ENCODE measurements at regions not wholly inside any gene's neighbourhood (a gene's known extent, or its start where the extent isn't known, plus 50 kb on each side); places are given as distances from the start of the nearest gene placed in this dataset.

GRCh38 chr20:48286601-48287000 is 501.3 kb upstream of the SULF2 start:
- H3K9me3 ChIP-seq (ENCODE audit: control insufficient read depth, low read length) = no peaks in the 10 kb centered on the region
- DNase-seq (no peak), ATAC-seq (ENCODE audit: low FRiP score) (no peak)
- H3K27ac ChIP-seq (ENCODE audit: low read depth in 1 of 2, low read length in 2 of 2) = peak overlapping the region; percentile 61 to 95
- no peaks in the 10 kb centered on the region for H3K36me3 ChIP-seq (ENCODE audit: control insufficient read depth in 1 of 2, insufficient read depth in 2 of 2, low read length in 1 of 2)
- intact Hi-C loops (cut with DNase I) = loop anchor here in 1 of 2 donors (10.0 kb wide), 1 partner anchor 502 kb away; the partner anchor contains the start of gene SULF2
- no peak overlapping the region for H3K4me3 ChIP-seq (ENCODE audit: low read length in 2 of 2)
- H3K4me1 ChIP-seq (ENCODE audit: control insufficient read depth in 1 of 2, insufficient read depth in 2 of 2, low read length in 2 of 2) = peaks cover 6 to 8% of the 10 kb centered on the region in 2 donors
- H3K27me3 ChIP-seq (ENCODE audit: control insufficient read depth in 1 of 2, insufficient read depth in 2 of 2, low read length in 1 of 2) = no peaks in the 10 kb centered on the region
- 13 to 18% methylated on average over 1 of the region's 1 CpG for WGBS, 2 donors

- H3K27ac ChIP-seq (ENCODE audit: low read depth in 1 of 2, low read length in 2 of 2) = no peak overlapping the region
- H3K4me3 ChIP-seq (ENCODE audit: low read length in 2 of 2) = no peak overlapping the region
- no peak for ATAC-seq (ENCODE audit: low FRiP score)
Measured at GRCh38 chr20:48285656-48286055, 500.4 kb upstream of the SULF2 start.

GRCh38 chr20:48284837-48285236 is 499.6 kb upstream of the SULF2 start:
- Histone ChIP-seq H3K4me3 (ENCODE audit: low read length in 2 of 2) (no peak overlapping the region), H3K27ac (ENCODE audit: low read depth in 1 of 2, low read length in 2 of 2) (no peak overlapping the region), H3K27me3 (ENCODE audit: control insufficient read depth in 1 of 2, insufficient read depth in 2 of 2, low read length in 1 of 2) (no peaks in the 10 kb centered on the region), H3K4me1 (ENCODE audit: control insufficient read depth in 1 of 2, insufficient read depth in 2 of 2, low read length in 2 of 2) (peaks cover 6 to 8% of the 10 kb centered on the region in 2 donors), H3K36me3 (ENCODE audit: control insufficient read depth in 1 of 2, insufficient read depth in 2 of 2, low read length in 1 of 2) (no peaks in the 10 kb centered on the region), H3K9me3 (ENCODE audit: control insufficient read depth, low read length) (no peaks in the 10 kb centered on the region)
- no peak for DNase-seq
- 96 to 98% methylated on average over 2 of the region's 2 CpGs for WGBS, 2 donors
- intact Hi-C loops (cut with DNase I) = loop anchor here in 1 of 2 donors (10.0 kb wide), 1 partner anchor 500 kb away; the partner anchor contains the start of gene SULF2
- no peak for ATAC-seq (ENCODE audit: low FRiP score)

More at GRCh38 chr20:48285656-48286055, 500.4 kb upstream of the SULF2 start:
- no peak for DNase-seq
- H3K9me3 ChIP-seq (ENCODE audit: control insufficient read depth, low read length) = no peaks in the 10 kb centered on the region
- WGBS, 2 donors = 36 to 41% methylated on average over 1 of the region's 1 CpG
- intact Hi-C loops (cut with DNase I) = loop anchor here in 1 of 2 donors (10.0 kb wide), 1 partner anchor 501 kb away; the partner anchor contains the start of gene SULF2
- no peaks in the 10 kb centered on the region for H3K36me3 ChIP-seq (ENCODE audit: control insufficient read depth in 1 of 2, insufficient read depth in 2 of 2, low read length in 1 of 2)
- no peaks in the 10 kb centered on the region for H3K27me3 ChIP-seq (ENCODE audit: control insufficient read depth in 1 of 2, insufficient read depth in 2 of 2, low read length in 1 of 2)
- peaks cover 6 to 8% of the 10 kb centered on the region in 2 donors for H3K4me1 ChIP-seq (ENCODE audit: control insufficient read depth in 1 of 2, insufficient read depth in 2 of 2, low read length in 2 of 2)

- Histone ChIP-seq H3K27me3 (ENCODE audit: control insufficient read depth in 1 of 2, insufficient read depth in 2 of 2, low read length in 1 of 2) (no peaks in the 10 kb centered on the region), H3K36me3 (ENCODE audit: control insufficient read depth in 1 of 2, insufficient read depth in 2 of 2, low read length in 1 of 2) (no peaks in the 10 kb centered on the region), H3K4me3 (ENCODE audit: low read length in 2 of 2) (no peak overlapping the region), H3K9me3 (ENCODE audit: control insufficient read depth, low read length) (no peaks in the 10 kb centered on the region), H3K27ac (ENCODE audit: low read depth in 1 of 2, low read length in 2 of 2) (no peak overlapping the region), H3K4me1 (ENCODE audit: control insufficient read depth in 1 of 2, insufficient read depth in 2 of 2, low read length in 2 of 2) (peaks cover 6 to 8% of the 10 kb centered on the region in 2 donors)
- DNase-seq (no peak), ATAC-seq (ENCODE audit: low FRiP score) (no peak)
- intact Hi-C loops (cut with DNase I) = loop anchor here in 1 of 2 donors (10.0 kb wide), 1 partner anchor 500 kb away; the partner anchor contains the start of gene SULF2
- 90 to 95% methylated on average over 4 of the region's 4 CpGs for WGBS, 2 donors
Measured at GRCh38 chr20:48284315-48284714, 499.0 kb upstream of the SULF2 start.

- ATAC-seq (ENCODE audit: low FRiP score) (peak; percentile 81), DNase-seq (peak; percentile 78 to 88)
- Histone ChIP-seq H3K27me3 (ENCODE audit: control insufficient read depth in 1 of 2, insufficient read depth in 2 of 2, low read length in 1 of 2) (no peaks in the 10 kb centered on the region), H3K4me1 (ENCODE audit: control insufficient read depth in 1 of 2, insufficient read depth in 2 of 2, low read length in 2 of 2) (peaks cover 3 to 6% of the 10 kb centered on the region in 2 donors), H3K4me3 (ENCODE audit: low read length in 2 of 2) (no peak overlapping the region), H3K36me3 (ENCODE audit: control insufficient read depth in 1 of 2, insufficient read depth in 2 of 2, low read length in 1 of 2) (no peaks in the 10 kb centered on the region), H3K9me3 (ENCODE audit: control insufficient read depth, low read length) (no peaks in the 10 kb centered on the region), H3K27ac (ENCODE audit: low read depth in 1 of 2, low read length in 2 of 2) (peak overlapping the region in 1 of 2 donors; percentile 22)
- intact Hi-C loops (cut with DNase I) = loop anchor here in 1 of 2 donors (10.0 kb wide), 1 partner anchor 499 kb away; the partner anchor contains the start of gene SULF2
- WGBS, 2 donors = 45 to 47% methylated on average over 13 of the region's 13 CpGs
Measured at GRCh38 chr20:48283470-48284110, 498.3 kb upstream of the SULF2 start.

GRCh38 chr20:48282591-48283228 is 497.4 kb upstream of the SULF2 start:
- DNase-seq (no peak), ATAC-seq (ENCODE audit: low FRiP score) (no peak)
- no peaks in the 10 kb centered on the region for H3K27me3 ChIP-seq (ENCODE audit: control insufficient read depth in 1 of 2, insufficient read depth in 2 of 2, low read length in 1 of 2)
- H3K4me3 ChIP-seq (ENCODE audit: low read length in 2 of 2) = no peak overlapping the region
- no peak overlapping the region for H3K27ac ChIP-seq (ENCODE audit: low read depth in 1 of 2, low read length in 2 of 2)
- intact Hi-C loops (cut with DNase I) = loop anchor here in 1 of 2 donors (10.0 kb wide), 1 partner anchor 498 kb away; the partner anchor contains the start of gene SULF2
- 92 to 98% methylated on average over 4 of the region's 4 CpGs for WGBS, 2 donors
- no peaks in the 10 kb centered on the region for H3K9me3 ChIP-seq (ENCODE audit: control insufficient read depth, low read length)
- H3K4me1 ChIP-seq (ENCODE audit: control insufficient read depth in 1 of 2, insufficient read depth in 2 of 2, low read length in 2 of 2) = peaks cover 3 to 6% of the 10 kb centered on the region in 2 donors
- no peaks in the 10 kb centered on the region for H3K36me3 ChIP-seq (ENCODE audit: control insufficient read depth in 1 of 2, insufficient read depth in 2 of 2, low read length in 1 of 2)

GRCh38 chr20:48281501-48281900 is 496.2 kb upstream of the SULF2 start:
- no peak overlapping the region for H3K4me3 ChIP-seq (ENCODE audit: low read length in 2 of 2)
- DNase-seq (no peak), ATAC-seq (ENCODE audit: low FRiP score) (no peak)
- 97 to 98% methylated on average over 4 of the region's 4 CpGs for WGBS, 2 donors
- no peaks in the 10 kb centered on the region for H3K27me3 ChIP-seq (ENCODE audit: control insufficient read depth in 1 of 2, insufficient read depth in 2 of 2, low read length in 1 of 2)
- no peaks in the 10 kb centered on the region for H3K36me3 ChIP-seq (ENCODE audit: control insufficient read depth in 1 of 2, insufficient read depth in 2 of 2, low read length in 1 of 2)
- peaks cover 0 to 4% of the 10 kb centered on the region in 2 donors for H3K4me1 ChIP-seq (ENCODE audit: control insufficient read depth in 1 of 2, insufficient read depth in 2 of 2, low read length in 2 of 2)
- no peak overlapping the region for H3K27ac ChIP-seq (ENCODE audit: low read depth in 1 of 2, low read length in 2 of 2)
- no peaks in the 10 kb centered on the region for H3K9me3 ChIP-seq (ENCODE audit: control insufficient read depth, low read length)
- intact Hi-C loops (cut with DNase I) = loop anchor here in 1 of 2 donors (10.0 kb wide), 1 partner anchor 497 kb away; the partner anchor contains the start of gene SULF2

- no peak overlapping the region for H3K4me3 ChIP-seq (ENCODE audit: low read length in 2 of 2)
- no peaks in the 10 kb centered on the region for H3K36me3 ChIP-seq (ENCODE audit: control insufficient read depth in 1 of 2, insufficient read depth in 2 of 2, low read length in 1 of 2)
- DNase-seq (no peak), ATAC-seq (ENCODE audit: low FRiP score) (no peak)
- no peaks in the 10 kb centered on the region for H3K4me1 ChIP-seq (ENCODE audit: control insufficient read depth in 1 of 2, insufficient read depth in 2 of 2, low read length in 2 of 2)
- no peaks in the 10 kb centered on the region for H3K27me3 ChIP-seq (ENCODE audit: control insufficient read depth in 1 of 2, insufficient read depth in 2 of 2, low read length in 1 of 2)
- intact Hi-C loops (cut with DNase I) = no loop called here
- H3K27ac ChIP-seq (ENCODE audit: low read depth in 1 of 2, low read length in 2 of 2) = no peak overlapping the region
- WGBS, 2 donors = 44 to 56% methylated on average over 2 of the region's 2 CpGs
- no peaks in the 10 kb centered on the region for H3K9me3 ChIP-seq (ENCODE audit: control insufficient read depth, low read length)
Measured at GRCh38 chr20:48278961-48279481, 493.7 kb upstream of the SULF2 start.

All from aorta (tissue), 5 donors.